ENCODE measurements at regions not wholly inside any gene's neighbourhood (a gene's known extent, or its start where the extent isn't known, plus 50 kb on each side); places are given as distances from the start of the nearest gene placed in this dataset.

DNA sequence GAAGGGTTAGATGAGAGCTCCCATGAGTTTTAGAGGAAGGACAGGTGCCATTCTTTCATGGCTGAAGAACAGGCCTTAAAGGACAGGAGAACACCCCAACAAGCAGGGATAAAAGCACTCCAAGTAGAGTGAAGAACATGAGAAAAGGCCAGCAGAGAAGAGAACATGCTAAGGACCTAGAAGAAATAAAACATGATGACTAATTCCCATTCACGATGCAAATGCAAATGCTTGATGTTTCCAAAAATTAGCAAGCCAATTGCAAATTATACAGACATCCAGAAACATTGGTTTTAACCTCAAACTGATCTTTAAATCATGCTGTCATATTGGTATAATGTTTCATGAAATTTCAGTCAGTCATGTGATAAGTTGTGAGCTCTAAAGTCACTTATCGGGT, 241.7 kb downstream of the CNTN3 start:
- DNase-seq (no peak), ATAC-seq (no peak)
- intact Hi-C loops (cut with DNase I, micrococcal nuclease), result no loop called here

DNA sequence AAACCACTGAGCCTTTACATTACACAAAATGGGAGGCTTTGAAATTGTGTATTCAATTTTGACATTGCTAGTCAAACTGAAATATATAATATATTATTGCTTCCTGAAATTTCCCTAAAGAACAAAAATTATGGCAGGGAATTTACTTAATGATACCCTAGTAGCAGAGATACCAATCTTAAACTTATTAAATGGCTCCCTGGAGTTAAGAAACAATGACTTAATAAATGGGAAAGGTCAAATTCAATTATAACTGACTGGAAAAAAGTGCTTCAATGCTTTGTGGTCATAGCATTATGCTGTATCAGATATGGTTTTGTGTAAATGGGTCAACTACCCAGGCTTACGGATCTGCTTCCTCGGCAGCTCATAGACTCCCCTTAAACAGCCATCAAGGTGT, 244.1 kb downstream of the CNTN3 start:
- intact Hi-C loops (cut with DNase I, micrococcal nuclease), result no loop called here
- ATAC-seq (no peak), DNase-seq (no peak)

- no peak for DNase-seq
- intact Hi-C loops (cut with DNase I, micrococcal nuclease), result no loop called here
- no peak for ATAC-seq
These were observed 248.1 kb downstream of the CNTN3 start for GRCh38 chr3:74366331-74366730.

GRCh38 chr3:74363346-74363745, 251.1 kb downstream of the CNTN3 start:
- ATAC-seq (no peak), DNase-seq (no peak)
- intact Hi-C loops (cut with DNase I, micrococcal nuclease), result no loop called here

DNA sequence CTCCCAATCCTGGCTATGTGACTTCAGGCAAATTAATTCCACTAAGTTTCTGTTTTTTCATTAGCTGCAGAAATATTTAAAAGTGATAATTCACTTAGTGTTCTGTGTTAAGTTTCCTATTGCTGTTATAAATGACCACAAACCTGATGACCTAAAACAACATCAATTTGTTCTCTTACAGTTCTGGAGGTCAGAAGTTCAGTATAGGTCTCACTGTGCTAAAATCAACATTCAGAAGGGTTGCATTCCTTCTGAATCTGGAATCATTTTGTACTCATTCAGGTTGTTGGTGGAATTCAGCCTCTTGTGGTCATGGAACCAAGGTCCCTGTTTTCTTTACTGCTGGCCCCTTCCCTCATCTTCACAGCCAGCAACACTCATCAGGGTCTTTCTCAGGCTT, 254.1 kb downstream of the CNTN3 start:
- intact Hi-C loops (cut with DNase I, micrococcal nuclease), result no loop called here
- ATAC-seq, result no peak

GRCh38 chr3:74357881-74358280, 256.6 kb downstream of the CNTN3 start:
- DNase-seq, result no peak
- no peak for ATAC-seq
- intact Hi-C loops (cut with DNase I, micrococcal nuclease), result no loop called here

More for the DNA sequence above, 254.1 kb downstream of the CNTN3 start:
- DNase-seq, result no peak

DNA sequence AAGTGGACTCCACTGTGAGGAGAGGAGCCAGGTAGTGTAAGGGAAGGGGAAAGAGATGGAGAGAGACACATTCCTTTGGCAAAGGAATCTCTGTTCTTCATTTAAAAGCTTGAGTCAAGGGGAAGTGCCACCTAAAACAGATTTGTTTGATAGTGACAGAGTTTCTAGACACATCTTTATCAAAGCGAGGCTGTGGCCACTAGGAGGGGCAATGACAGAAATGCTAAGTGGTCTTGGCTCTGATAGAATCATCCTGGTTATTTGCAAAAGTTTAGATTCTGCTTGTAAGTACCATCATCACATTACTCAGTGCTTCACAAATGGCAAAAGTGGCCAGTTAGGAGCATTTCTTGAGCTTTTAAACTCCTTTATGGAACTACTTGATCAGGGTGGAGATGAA, 261.4 kb downstream of the CNTN3 start:
- ATAC-seq, result no peak
- DNase-seq, result no peak
- intact Hi-C loops (cut with DNase I, micrococcal nuclease), result no loop called here

DNA sequence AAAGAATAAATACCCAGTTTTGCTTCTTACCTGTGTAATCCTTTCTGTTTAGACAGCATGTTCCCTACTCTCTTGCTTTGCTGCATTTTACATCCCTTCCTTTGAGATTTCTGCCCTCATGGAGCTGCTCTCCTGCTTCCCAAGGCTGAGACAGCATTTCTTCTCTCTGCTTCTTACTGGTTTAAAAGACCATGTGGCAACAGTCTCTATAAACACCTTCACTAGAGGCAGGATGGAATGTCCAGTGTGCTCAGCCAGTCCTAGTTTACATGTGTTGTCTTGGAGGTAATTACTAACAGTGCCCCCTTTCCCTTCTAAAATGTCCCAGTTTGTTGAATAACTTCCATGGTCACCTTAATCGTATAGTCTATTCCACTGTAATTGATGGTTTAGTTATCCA, 262.3 kb downstream of the CNTN3 start:
- DNase-seq (no peak), ATAC-seq (no peak)
- intact Hi-C loops (cut with DNase I, micrococcal nuclease), result no loop called here

DNA sequence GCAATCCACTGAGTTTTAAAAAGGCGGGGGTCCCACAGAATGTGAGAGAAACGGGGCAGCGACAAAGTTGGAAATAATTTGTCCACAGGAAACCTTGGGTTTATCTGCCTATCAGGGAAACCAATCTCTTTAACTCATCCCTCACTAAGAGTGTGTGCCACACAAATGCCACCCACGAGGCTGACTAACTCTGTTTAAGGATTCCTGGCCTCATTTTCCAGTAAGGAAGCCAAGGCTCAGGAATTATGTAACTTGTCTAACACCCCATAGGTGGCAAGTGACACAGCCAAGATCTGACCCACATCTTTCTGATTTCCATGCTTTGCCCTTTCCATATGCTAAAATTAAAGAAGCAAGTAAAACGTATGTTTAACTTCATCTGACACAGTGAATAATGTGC, 263.2 kb downstream of the CNTN3 start:
- intact Hi-C loops (cut with DNase I, micrococcal nuclease), result no loop called here
- ATAC-seq, result no peak
- no peak for DNase-seq

- ATAC-seq (no peak), DNase-seq (no peak)
- intact Hi-C loops (cut with DNase I, micrococcal nuclease), result no loop called here
These were observed 265.4 kb downstream of the CNTN3 start for GRCh38 chr3:74349015-74349414.

GRCh38 chr3:74347563-74348268, 266.7 kb downstream of the CNTN3 start:
- ATAC-seq, result peak; percentile 98
- intact Hi-C loops (cut with DNase I, micrococcal nuclease), result no loop called here
- DNase-seq, result no peak

DNA sequence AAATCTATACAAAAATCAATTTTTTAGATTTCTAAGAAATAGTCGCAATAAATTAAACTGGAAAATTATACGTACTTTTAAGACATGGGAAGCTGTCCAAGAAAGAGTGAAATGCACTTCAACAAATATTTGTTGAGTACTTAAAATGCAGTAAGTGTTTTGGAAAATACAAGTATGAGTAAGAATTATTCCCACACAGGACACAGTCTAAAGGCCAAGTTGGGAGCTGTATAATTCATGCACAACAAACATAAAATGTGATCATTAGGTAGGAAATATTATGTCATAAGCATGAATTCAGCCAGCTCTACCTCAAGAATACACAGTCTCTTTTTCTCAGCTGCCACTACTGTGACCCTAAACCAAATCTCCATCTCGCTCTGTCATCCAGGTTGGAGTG, 267.6 kb downstream of the CNTN3 start:
- ATAC-seq, result peak; percentile 26
- intact Hi-C loops (cut with DNase I, micrococcal nuclease), result no loop called here
- DNase-seq, result no peak

GRCh38 chr3:74345701-74346100, 268.8 kb downstream of the CNTN3 start:
- intact Hi-C loops (cut with DNase I, micrococcal nuclease), result no loop called here
- no peak for ATAC-seq

GRCh38 chr3:74344865-74345440, 269.5 kb downstream of the CNTN3 start:
- DNase-seq, result no peak
- ATAC-seq, result no peak
- intact Hi-C loops (cut with DNase I, micrococcal nuclease), result no loop called here

More at GRCh38 chr3:74345701-74346100, 268.8 kb downstream of the CNTN3 start:
- no peak for DNase-seq

- ATAC-seq (no peak), DNase-seq (no peak)
- intact Hi-C loops (cut with DNase I, micrococcal nuclease), result no loop called here
These were observed 271.1 kb downstream of the CNTN3 start for GRCh38 chr3:74343391-74343790.

DNA sequence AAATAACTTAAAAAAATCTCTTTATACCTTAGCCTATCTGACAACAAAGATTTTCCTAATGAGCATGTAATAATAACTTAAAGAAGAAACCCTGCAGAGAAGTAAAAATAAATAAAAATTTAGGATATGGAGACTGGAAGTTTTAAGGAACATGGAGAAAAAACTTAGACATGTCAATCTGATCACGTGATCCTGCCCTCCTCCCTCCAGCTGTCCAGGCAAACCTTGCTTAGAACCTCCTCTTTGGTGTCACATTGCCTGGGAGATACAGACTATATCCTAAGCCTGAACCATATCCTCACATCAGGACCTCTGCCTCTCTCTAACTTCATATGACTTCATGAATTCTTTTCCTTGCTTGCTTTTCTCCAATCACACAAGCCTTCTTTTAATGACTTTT, 275.5 kb downstream of the CNTN3 start:
- DNase-seq (no peak), ATAC-seq (no peak)
- intact Hi-C loops (cut with DNase I, micrococcal nuclease), result no loop called here

DNA sequence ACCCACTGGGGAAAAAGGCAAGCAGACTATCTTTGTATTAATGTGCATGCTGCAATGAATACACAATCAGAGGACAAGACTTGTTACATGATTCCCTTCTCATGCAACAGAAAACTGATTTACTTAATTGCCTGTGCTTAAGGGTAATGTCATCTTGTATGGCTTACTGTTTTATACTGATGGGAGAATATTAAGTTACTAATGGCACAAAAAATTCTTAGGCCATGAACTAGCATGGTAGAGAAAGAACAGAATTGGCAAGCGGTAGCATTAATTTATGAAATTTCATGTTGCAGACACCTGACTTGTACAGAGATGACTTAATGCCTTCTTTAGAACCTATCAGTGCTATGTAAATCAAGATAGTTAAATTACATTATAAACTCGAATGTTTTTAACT, 282.3 kb downstream of the CNTN3 start:
- intact Hi-C loops (cut with DNase I, micrococcal nuclease), result no loop called here
- ATAC-seq, result no peak
- DNase-seq, result no peak

- DNase-seq (no peak), ATAC-seq (no peak)
- intact Hi-C loops (cut with DNase I, micrococcal nuclease), result no loop called here
These were observed 282.7 kb downstream of the CNTN3 start for GRCh38 chr3:74331711-74332110.

DNA sequence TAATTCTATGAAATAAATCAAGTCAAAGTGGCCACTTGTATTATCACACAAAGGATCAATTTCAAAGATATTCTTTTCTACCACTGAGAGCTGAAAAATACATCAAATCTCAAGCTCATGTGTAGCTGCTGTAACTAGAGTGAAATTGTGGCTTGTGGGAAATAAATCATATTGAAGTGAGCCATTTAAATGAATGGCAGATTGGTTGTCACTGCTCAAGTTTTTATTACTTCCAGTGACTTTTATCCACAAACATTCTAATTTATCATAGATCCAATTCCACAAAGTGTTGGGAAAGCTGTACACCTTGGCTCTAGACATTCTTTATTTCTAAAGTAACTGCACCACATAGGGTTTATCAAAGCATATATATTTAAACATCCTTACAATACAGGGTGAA, 285.4 kb downstream of the CNTN3 start:
- ATAC-seq, result no peak
- intact Hi-C loops (cut with DNase I, micrococcal nuclease), result no loop called here
- DNase-seq, result no peak

- DNase-seq, result no peak
- intact Hi-C loops (cut with DNase I, micrococcal nuclease), result no loop called here
These were observed 286.0 kb downstream of the CNTN3 start for GRCh38 chr3:74328435-74328834.

GRCh38 chr3:74315291-74315690, 299.2 kb downstream of the CNTN3 start:
- intact Hi-C loops (cut with DNase I, micrococcal nuclease), result no loop called here
- DNase-seq, result no peak

More at GRCh38 chr3:74328435-74328834, 286.0 kb downstream of the CNTN3 start:
- ATAC-seq, result no peak

More at GRCh38 chr3:74315291-74315690, 299.2 kb downstream of the CNTN3 start:
- no peak for ATAC-seq
